ENCODE measurements at regions not wholly inside any gene's neighbourhood (a gene's known extent, or its start where the extent isn't known, plus 50 kb on each side); places are given as distances from the start of the nearest gene placed in this dataset.

DNA sequence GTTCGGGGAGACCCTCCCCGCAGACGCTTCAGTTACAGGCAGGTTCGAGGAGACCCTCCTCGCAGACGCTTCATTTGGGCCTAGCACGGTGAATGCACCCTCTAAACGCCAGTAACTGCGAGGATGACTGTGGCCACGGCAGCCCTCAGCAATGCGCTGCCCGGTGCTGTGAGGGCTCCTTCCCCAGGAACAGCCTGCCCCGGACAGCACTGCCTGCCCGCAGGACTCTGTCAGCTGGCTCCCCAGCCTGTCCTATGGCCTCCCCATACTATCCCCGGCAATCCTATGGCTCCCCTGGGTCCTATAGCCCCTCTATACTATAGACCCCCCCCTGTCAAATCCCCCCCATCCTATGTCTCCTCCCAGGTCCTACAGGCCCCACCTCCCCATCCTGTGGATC, 238.9 kb downstream of the RBFOX3 start:
- H3K27me3 ChIP-seq (ENCODE audit: insufficient read depth, low read length): peaks cover 58% of the 10 kb centered on the region
- DNase-seq (ENCODE audit: low read depth, low spot score) (no peak), ATAC-seq (no peak)
- BruUV-seq (replicated peaks): no TSS peak
- no peaks in the 10 kb centered on the region for H3K9me3 ChIP-seq (ENCODE audit: control insufficient read depth in 1 of 2, insufficient read depth in 1 of 2, low read depth in 1 of 2, low read length in 2 of 2)
- H2AFZ ChIP-seq (ENCODE audit: low read depth, low read length, poor library complexity, severe bottlenecking): no peak overlapping the region
- no peak for TF ChIP-seq EZH2phosphoT487 (IDR thresholded peaks at IDR 0.05; ENCODE audit: borderline replicate concordance)
- TF ChIP-seq ELF1 (IDR thresholded peaks at IDR 0.05; ENCODE audit: borderline replicate concordance, low read depth): no peak
- no peak for TF ChIP-seq JUND (IDR thresholded peaks at IDR 0.05)
- TF ChIP-seq, protein P1, sequence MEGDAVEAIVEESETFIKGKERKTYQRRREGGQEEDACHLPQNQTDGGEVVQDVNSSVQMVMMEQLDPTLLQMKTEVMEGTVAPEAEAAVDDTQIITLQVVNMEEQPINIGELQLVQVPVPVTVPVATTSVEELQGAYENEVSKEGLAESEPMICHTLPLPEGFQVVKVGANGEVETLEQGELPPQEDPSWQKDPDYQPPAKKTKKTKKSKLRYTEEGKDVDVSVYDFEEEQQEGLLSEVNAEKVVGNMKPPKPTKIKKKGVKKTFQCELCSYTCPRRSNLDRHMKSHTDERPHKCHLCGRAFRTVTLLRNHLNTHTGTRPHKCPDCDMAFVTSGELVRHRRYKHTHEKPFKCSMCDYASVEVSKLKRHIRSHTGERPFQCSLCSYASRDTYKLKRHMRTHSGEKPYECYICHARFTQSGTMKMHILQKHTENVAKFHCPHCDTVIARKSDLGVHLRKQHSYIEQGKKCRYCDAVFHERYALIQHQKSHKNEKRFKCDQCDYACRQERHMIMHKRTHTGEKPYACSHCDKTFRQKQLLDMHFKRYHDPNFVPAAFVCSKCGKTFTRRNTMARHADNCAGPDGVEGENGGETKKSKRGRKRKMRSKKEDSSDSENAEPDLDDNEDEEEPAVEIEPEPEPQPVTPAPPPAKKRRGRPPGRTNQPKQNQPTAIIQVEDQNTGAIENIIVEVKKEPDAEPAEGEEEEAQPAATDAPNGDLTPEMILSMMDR (IDR thresholded peaks at IDR 0.05 in 2 of 3, conservative IDR thresholded peaks at IDR 0.05 in 1 of 3; ENCODE audit: borderline replicate concordance in 1 of 3, insufficient read depth in 1 of 3, low read depth in 2 of 3, low read length in 2 of 3): no peak
- TF ChIP-seq EZH2 (IDR thresholded peaks at IDR 0.05): no peak
- TF ChIP-seq CEBPB (IDR thresholded peaks at IDR 0.05; ENCODE audit: low read depth): no peak
- TF ChIP-seq POLR2AphosphoS5 (IDR thresholded peaks at IDR 0.05; ENCODE audit: low read depth, low read length): no peak
- TF ChIP-seq CBX3 (IDR thresholded peaks at IDR 0.05; ENCODE audit: low read depth): no peak
- TF ChIP-seq, protein P2, sequence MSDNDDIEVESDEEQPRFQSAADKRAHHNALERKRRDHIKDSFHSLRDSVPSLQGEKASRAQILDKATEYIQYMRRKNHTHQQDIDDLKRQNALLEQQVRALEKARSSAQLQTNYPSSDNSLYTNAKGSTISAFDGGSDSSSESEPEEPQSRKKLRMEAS (IDR thresholded peaks at IDR 0.05): no peak
- TF ChIP-seq SIN3A (IDR thresholded peaks at IDR 0.05; ENCODE audit: low read depth): no peak
- no peak for TF ChIP-seq POLR2A (IDR thresholded peaks at IDR 0.05; ENCODE audit: borderline replicate concordance, extremely low read depth, insufficient read depth, insufficient read length)
- TF ChIP-seq ZFX (IDR thresholded peaks at IDR 0.05): no peak
- TF ChIP-seq TCF7L2 (IDR thresholded peaks at IDR 0.05; ENCODE audit: borderline replicate concordance, extremely low read depth, insufficient read depth, insufficient read length): no peak
- TF ChIP-seq RAD21 (IDR thresholded peaks at IDR 0.05; ENCODE audit: low read depth): no peak
- no peak for TF ChIP-seq EGR1 (IDR thresholded peaks at IDR 0.05; ENCODE audit: low read depth)
- TF ChIP-seq SP1 (IDR thresholded peaks at IDR 0.05; ENCODE audit: low read depth): no peak
- ChIA-PET CTCF (interaction anchor here (1.2 kb wide), 1 partner anchor 16 kb away, joined by 3 read pairs; no protein-coding TSS in a partner anchor), RAD21 (ENCODE audit: low non-redundant PET in 1 of 2, low total read pairs in 2 of 2, uncharacterized antibody in 2 of 2, unreplicated experiment in 2 of 2) (no interaction called here), POLR2A (no interaction called here)
- no peaks in the 10 kb centered on the region for H4K20me1 ChIP-seq (ENCODE audit: insufficient read depth)
- H3K4me3 ChIP-seq (replicated peaks in 1 of 2; ENCODE audit: low read depth in 1 of 2, low read length in 2 of 2): no peak overlapping the region
- H3K4me2 ChIP-seq (ENCODE audit: low read length): no peak overlapping the region
- intact Hi-C loops (cut with micrococcal nuclease): no loop called here
- H3K4me1 ChIP-seq (ENCODE audit: control insufficient read depth in 1 of 2, insufficient read depth in 2 of 2, low read length in 2 of 2): no peaks in the 10 kb centered on the region
- H3K79me2 ChIP-seq (ENCODE audit: insufficient read depth, low read length): no peaks in the 10 kb centered on the region
- no peaks in the 10 kb centered on the region for H3K9me2 ChIP-seq (ENCODE audit: insufficient read depth)
- no peak overlapping the region for H3K27ac ChIP-seq (ENCODE audit: low read depth, low read length)
- no peak overlapping the region for H3K9ac ChIP-seq (ENCODE audit: low read length)
- no peaks in the 10 kb centered on the region for H3K36me3 ChIP-seq (ENCODE audit: control insufficient read depth in 1 of 2, insufficient read depth in 2 of 2, low read length in 2 of 2)
